Ecto neural progenitor cell (in vitro differentiated cells): ENCODE measurements at regions not wholly inside any gene's neighbourhood (a gene's known extent, or its start where the extent isn't known, plus 50 kb on each side); places are given as distances from the start of the nearest gene placed in this dataset.
"Not testable (repeated sequence)": the region's sequence is repeated elsewhere in the genome, so short reads cannot be mapped to it uniquely, and the experiment has no call there.

Source experiments
- DNase-seq: peaks from one replicate; pipeline ENCODE4 v3.0.0-alpha.2; 2018; ENCODE audit warnings: low spot score

- no peak for DNase-seq
These were observed 60.2 kb downstream of the LSMEM1 start for GRCh38 chr7:112540839-112541577.

- peak; percentile 52 for DNase-seq
These were observed 66.1 kb downstream of the LSMEM1 start for GRCh38 chr7:112546723-112547513.

GRCh38 chr7:112547916-112548315 is 67.1 kb downstream of the LSMEM1 start:
- no peak for DNase-seq

GRCh38 chr7:112550468-112551060 is 69.8 kb downstream of the LSMEM1 start:
- DNase-seq, result no peak

- DNase-seq, result not testable (repeated sequence)
These were observed 70.7 kb downstream of the LSMEM1 start for GRCh38 chr7:112551521-112551920.

- DNase-seq, result no peak
These were observed 73.8 kb downstream of the LSMEM1 start for GRCh38 chr7:112554591-112554990.

GRCh38 chr7:112556633-112557032 is 75.8 kb downstream of the LSMEM1 start:
- no peak for DNase-seq

GRCh38 chr7:112566442-112567324 is 85.9 kb downstream of the LSMEM1 start:
- no peak for DNase-seq

GRCh38 chr7:112567388-112567787 is 86.6 kb downstream of the LSMEM1 start:
- DNase-seq, result no peak

GRCh38 chr7:112571852-112572607 is 91.2 kb downstream of the LSMEM1 start:
- no peak for DNase-seq

GRCh38 chr7:112572669-112573301 is 92.0 kb downstream of the LSMEM1 start:
- DNase-seq, result no peak

- no peak for DNase-seq
These were observed 92.7 kb downstream of the LSMEM1 start for GRCh38 chr7:112573302-112574039.

- no peak for DNase-seq
These were observed 95.1 kb downstream of the LSMEM1 start for GRCh38 chr7:112575864-112576263.

GRCh38 chr7:112579388-112579787 is 98.6 kb downstream of the LSMEM1 start:
- no peak for DNase-seq

GRCh38 chr7:112580717-112581435 is 100.1 kb downstream of the LSMEM1 start:
- no peak for DNase-seq

- no peak for DNase-seq
These were observed 100.7 kb downstream of the LSMEM1 start for GRCh38 chr7:112581529-112581928.

- DNase-seq, result no peak
These were observed 103.5 kb downstream of the LSMEM1 start for GRCh38 chr7:112584290-112584689.

GRCh38 chr7:112587504-112587903 is 106.7 kb downstream of the LSMEM1 start:
- DNase-seq, result no peak

- DNase-seq, result not testable (repeated sequence)
These were observed 111.9 kb downstream of the LSMEM1 start for GRCh38 chr7:112592565-112593263.
